HG02840 (cell line): ENCODE measurements at regions not wholly inside any gene's neighbourhood (a gene's known extent, or its start where the extent isn't known, plus 50 kb on each side); places are given as distances from the start of the nearest gene placed in this dataset.
"Not testable (repeated sequence)": the region's sequence is repeated elsewhere in the genome, so short reads cannot be mapped to it uniquely, and the experiment has no call there.

Experiments
- ATAC-seq: cut with Tn5 transposase; IDR thresholded peaks from one replicate; pipeline ENCODE4 v1.9.1; 2021; ENCODE audit warnings: mild to moderate bottlenecking, moderate library complexity, moderate number of reproducible peaks; ENCODE audit not compliant: unreplicated experiment, low FRiP score

DNA sequence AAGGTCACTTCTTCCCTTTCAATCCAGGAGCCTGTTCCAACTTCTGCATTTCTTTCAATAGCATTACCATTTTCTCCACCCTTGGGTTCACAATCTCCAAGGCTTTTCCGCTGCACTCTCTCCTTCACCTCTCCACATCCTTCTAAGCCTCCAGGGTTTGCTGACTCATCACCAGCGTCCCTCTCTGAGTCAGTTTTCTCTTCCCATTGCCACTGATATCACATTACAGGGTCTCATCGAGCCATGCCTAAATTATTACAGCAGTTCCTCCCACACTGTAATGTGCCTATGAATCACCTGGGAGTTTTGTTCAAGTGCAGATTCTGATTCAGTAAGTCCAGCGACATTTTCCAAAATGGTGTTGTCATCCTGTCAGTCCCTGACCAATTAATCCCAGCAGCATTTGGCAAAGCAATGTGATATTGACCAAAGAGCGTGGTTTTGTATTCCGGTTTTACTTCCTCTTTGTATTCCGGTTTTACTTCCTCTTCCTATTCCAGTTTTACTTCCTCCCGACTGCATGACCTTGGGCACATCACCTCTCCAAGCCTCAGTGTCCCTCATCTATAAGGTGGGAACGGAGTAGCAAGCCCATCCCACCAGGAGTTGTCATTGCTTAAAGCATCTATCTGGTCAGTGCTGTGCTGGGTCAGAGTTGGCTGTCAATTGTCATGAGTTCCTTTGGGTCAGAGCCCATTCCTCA, 208.3 kb upstream of the NBPF12 start:
- ATAC-seq, result not testable (repeated sequence)

DNA sequence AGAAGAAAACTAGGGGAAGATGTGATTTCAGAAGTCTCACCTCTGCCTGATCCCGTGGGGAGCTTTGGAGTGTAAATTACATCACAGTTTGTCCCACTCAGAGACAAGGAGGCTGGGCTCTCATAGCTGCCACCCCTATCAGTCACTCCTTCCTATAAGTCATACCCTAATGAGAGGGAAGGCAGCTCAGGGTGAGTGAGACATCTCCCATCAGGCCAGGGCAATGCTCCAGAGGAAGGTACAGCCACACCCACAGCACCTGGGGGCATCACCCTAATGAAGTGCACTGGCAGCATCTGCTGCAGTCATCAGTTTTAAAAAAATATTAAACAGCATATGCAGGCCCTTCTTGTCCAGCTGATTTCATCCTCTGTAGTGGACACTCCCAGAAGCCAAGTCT, 223.1 kb upstream of the NBPF12 start:
- not testable (repeated sequence) for ATAC-seq

GRCh38 chr1:146710838-146711521, 227.1 kb upstream of the NBPF12 start:
- not testable (repeated sequence) for ATAC-seq

DNA sequence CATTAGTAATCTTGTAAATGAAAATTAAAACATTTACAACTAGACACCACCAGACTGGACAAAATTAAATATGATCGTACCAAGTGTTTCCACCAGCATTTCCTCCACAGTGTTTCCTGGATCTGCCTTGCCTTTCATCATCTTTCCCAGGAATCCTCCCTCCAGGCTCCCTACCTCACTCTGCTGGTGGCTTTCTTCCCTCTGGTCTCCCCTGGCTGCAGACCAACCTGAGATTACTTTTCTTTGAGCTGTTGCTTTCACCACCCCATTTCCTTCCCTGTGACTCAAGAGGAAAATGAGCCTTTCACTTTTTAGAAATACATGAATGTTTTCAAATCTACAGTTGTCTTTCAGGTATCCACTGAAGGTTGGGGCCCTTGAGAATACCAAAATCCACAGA, 228.8 kb upstream of the NBPF12 start:
- not testable (repeated sequence) for ATAC-seq

DNA sequence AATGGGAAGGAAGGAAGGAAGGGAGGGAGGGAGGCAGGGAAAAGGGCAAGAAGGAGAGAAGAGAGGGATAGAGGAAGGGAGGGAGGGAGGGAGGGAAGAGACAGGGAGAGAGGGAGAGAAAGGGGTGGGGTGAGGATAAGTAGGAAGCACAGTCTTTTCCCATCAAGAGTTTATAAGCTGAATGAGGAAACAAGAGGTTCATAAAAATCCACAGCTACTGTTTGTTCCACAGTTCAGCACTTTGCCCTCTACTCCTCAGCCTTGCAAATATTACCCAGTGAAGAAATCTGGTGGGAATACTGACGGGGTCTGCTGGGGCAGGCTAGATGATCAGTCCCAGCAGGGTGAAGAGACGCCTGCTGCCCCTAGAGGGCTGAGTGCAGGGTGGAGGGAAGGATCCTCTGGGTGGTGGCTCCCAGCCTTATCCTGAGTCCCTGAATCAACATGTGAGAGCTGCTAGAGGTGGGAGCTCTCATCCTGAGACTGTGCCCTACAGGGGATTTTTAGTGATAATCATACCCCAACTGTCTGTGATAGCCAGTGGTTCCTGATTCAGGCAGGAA, 233.9 kb upstream of the NBPF12 start:
- not testable (repeated sequence) for ATAC-seq

DNA sequence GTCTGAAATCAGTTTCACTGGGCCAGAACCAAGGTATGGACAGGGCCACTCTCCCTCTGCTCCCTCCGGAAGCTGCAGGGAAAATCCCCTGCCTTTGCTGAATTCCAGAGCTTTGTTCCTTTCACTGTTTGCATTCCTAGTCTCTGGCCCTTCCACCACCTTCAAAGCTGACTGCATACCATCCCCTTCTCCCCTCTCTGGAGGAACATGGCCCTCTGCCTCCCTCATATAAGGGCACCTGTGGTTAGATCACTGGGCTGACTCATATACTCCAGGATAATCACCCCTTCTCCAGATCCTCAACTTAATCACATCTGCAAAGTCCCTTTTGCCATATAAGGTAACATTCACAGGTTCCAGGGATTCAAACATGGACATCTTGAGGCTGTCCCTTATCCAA, 236.8 kb upstream of the NBPF12 start:
- ATAC-seq, result not testable (repeated sequence)

DNA sequence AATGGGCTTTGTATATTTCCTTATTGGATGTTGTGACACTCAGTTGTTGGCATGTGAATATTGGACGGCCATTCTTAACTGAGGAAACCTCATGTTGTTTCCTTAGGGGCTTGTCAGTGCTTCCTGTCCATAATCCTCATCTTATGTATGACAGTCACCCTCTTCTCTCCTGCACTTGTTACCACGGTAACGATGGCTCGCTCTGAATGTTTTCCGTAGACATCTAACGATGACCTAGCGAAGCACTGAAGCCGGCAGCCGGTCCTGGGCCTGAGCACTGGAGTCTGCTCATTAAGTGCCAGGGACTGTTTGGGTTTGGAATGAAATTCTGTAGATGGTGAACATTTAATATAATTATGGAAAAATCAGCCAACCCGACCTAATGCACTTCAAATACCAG, 242.7 kb upstream of the NBPF12 start:
- ATAC-seq, result not testable (repeated sequence)

GRCh38 chr1:146691798-146692197, 246.3 kb upstream of the NBPF12 start:
- not testable (repeated sequence) for ATAC-seq

- not testable (repeated sequence) for ATAC-seq
These were observed 249.2 kb upstream of the NBPF12 start for GRCh38 chr1:146688893-146689292.

- not testable (repeated sequence) for ATAC-seq
These were observed 251.3 kb upstream of the NBPF12 start for GRCh38 chr1:146686777-146687366.

- ATAC-seq, result not testable (repeated sequence)
These were observed 255.0 kb upstream of the NBPF12 start for GRCh38 chr1:146683126-146683429.

- ATAC-seq, result not testable (repeated sequence)
These were observed 255.6 kb upstream of the NBPF12 start for GRCh38 chr1:146682227-146683125.

- ATAC-seq, result not testable (repeated sequence)
These were observed 264.3 kb upstream of the NBPF12 start for GRCh38 chr1:146673729-146674299.

DNA sequence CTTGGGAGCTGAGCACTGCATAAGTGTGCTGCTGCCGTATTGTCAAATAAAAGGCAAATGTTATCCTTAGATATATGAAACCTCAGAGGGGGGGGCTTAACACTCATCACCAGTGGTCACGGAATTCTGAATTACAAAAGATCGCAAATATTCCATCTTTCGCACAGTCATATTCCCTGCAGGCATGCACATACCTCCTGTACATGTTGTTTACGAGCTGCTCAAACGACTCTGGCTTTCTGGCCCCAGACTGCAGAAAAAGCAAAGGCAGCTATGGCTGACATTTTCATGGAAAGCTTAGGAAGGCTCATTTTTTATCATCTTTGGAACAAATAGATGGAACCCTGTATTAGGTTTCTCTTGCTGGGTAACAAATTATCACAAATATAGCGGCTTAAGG, 265.5 kb upstream of the NBPF12 start:
- ATAC-seq, result not testable (repeated sequence)

- not testable (repeated sequence) for ATAC-seq
These were observed 266.5 kb upstream of the NBPF12 start for GRCh38 chr1:146671588-146671987.

GRCh38 chr1:146670832-146671566, 267.1 kb upstream of the NBPF12 start:
- not testable (repeated sequence) for ATAC-seq

DNA sequence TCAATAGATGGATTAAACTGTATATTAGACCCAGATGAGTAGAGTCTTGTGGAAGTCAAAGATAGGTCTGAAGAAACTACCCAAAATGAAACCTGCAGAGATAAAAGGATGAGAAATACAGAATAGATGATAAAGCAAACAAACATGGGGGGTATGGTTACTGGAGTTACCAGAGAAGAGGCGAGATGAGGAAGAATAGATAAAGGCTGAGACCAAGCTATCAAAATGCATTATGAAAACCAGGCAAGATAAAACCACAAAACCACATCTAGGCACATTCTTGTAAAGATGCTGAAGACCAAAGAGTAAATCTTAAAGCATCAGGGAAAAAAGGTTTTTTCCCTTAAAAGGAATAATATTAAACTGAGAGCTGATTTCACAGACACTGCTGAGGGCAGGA, 271.8 kb upstream of the NBPF12 start:
- ATAC-seq, result not testable (repeated sequence)

GRCh38 chr1:146660242-146660641, 277.9 kb upstream of the NBPF12 start:
- ATAC-seq, result not testable (repeated sequence)

- ATAC-seq, result not testable (repeated sequence)
These were observed 281.6 kb upstream of the NBPF12 start for GRCh38 chr1:146656356-146657060.
